BLaER1 treated with 17β-estradiol and CSF1 and Interleukin-3, amounts not matched to agents 10 nM and 100 nM (cell line): ENCODE measurements at regions not wholly inside any gene's neighbourhood (a gene's known extent, or its start where the extent isn't known, plus 50 kb on each side); places are given as distances from the start of the nearest gene placed in this dataset.
A peak's percentile ranks its signal among the peaks of the same experiment; 100 is the strongest.

Experiments
- H3K27ac ChIP-seq, 11 experiments: shearing (Covaris generic); formaldehyde crosslinking; 2 replicates each; pipeline ENCODE4 v1.8.1; 2022
- H3K27me3 ChIP-seq, 11 experiments: shearing (Covaris generic); formaldehyde crosslinking; 2 replicates each; pipeline ENCODE4 v1.8.1; 2022
- H3K36me3 ChIP-seq, 11 experiments: shearing (Covaris generic); formaldehyde crosslinking; 2 replicates each; pipeline ENCODE4 v1.8.1; 2022
- H3K4me1 ChIP-seq, 10 experiments: shearing (Covaris generic); formaldehyde crosslinking; 2 replicates each; pipeline ENCODE4 v1.8.1; 2022
- H3K4me2 ChIP-seq, 11 experiments: shearing (Covaris generic); formaldehyde crosslinking; 2 replicates each; pipeline ENCODE4 v1.8.1; 2022
- H3K4me3 ChIP-seq, 10 experiments: shearing (Covaris generic); formaldehyde crosslinking; 2 replicates each; pipeline ENCODE4 v1.8.1; 2022
- H3K9ac ChIP-seq, 11 experiments: shearing (Covaris generic); formaldehyde crosslinking; 2 replicates each; pipeline ENCODE4 v1.8.1; 2022
- H3K9me3 ChIP-seq, 11 experiments: shearing (Covaris generic); formaldehyde crosslinking; replicated peaks in 1 of 11; 2 replicates each; pipeline ENCODE4 v1.8.1; 2022
- H4K20me1 ChIP-seq, 11 experiments: shearing (Covaris generic); formaldehyde crosslinking; 2 replicates each; pipeline ENCODE4 v1.8.1; 2022
- Cebpa-rat ChIP-seq, 11 experiments: shearing (Covaris generic); IDR thresholded peaks; 2 replicates each; pipeline ENCODE4 v1.8.1; 2022

- H3K9ac ChIP-seq = no peak overlapping the region
- H3K27me3 ChIP-seq = no peaks in the 10 kb centered on the region
- H3K27ac ChIP-seq = no peak overlapping the region
- no peaks in the 10 kb centered on the region for H3K9me3 ChIP-seq
- H3K4me3 ChIP-seq = no peak overlapping the region
- no peaks in the 10 kb centered on the region for H3K4me1 ChIP-seq
- no peak overlapping the region for H3K4me2 ChIP-seq
- H4K20me1 ChIP-seq = no peaks in the 10 kb centered on the region
- H3K36me3 ChIP-seq = no peaks in the 10 kb centered on the region
- no peak for TF ChIP-seq Cebpa-rat (IDR thresholded peaks at IDR 0.05)
Measured at GRCh38 chr18:75904416-75904815, 476.9 kb upstream of the SMIM21 start.

DNA sequence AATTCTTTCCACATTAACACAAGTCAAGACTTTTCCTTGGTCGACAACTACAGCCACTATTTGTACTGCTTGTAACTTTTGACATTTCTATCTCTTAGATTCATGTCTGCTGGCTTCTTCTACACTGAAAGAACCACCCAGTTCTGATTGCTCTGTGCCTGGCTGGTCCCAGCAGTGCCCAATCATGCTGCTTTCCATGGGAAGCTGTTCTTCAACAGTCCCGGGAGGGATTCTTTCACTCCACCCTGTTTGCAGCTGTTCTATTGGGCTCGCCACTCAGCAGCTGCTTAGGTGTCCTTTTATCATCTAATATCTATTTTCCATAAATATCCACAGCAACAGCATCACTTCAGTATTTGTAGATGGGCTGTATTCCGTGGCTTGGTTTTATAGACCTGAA is 471.1 kb upstream of the SMIM21 start:
- H3K4me1 ChIP-seq = no peaks in the 10 kb centered on the region
- no peaks in the 10 kb centered on the region for H3K36me3 ChIP-seq
- TF ChIP-seq Cebpa-rat (IDR thresholded peaks at IDR 0.05) = no peak
- H3K4me3 ChIP-seq = no peak overlapping the region
- H3K9me3 ChIP-seq = no peaks in the 10 kb centered on the region
- H3K27ac ChIP-seq = no peak overlapping the region
- no peaks in the 10 kb centered on the region for H3K27me3 ChIP-seq
- no peak overlapping the region for H3K9ac ChIP-seq
- H4K20me1 ChIP-seq = no peaks in the 10 kb centered on the region
- H3K4me2 ChIP-seq = no peak overlapping the region

DNA sequence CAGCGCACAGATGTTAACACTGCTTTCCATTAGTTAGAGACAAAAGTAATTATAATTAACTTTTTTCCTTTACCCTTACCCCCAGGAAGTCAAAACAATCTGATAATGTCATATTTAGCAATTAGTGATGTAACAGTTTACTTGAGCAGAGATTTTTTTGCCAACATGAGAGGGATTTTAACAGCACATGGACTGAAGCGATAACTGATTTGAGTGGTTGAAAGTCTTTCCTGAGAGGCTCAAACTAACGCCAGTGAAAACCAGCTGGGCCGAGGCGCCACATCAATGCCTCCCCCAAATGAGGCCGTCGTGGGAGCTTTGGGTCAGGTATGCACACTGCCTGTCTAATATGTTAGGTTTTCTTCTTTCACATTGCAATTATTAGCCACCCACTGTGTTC is 469.9 kb upstream of the SMIM21 start:
- H3K36me3 ChIP-seq = no peaks in the 10 kb centered on the region
- H3K4me1 ChIP-seq = no peaks in the 10 kb centered on the region
- no peak for TF ChIP-seq Cebpa-rat (IDR thresholded peaks at IDR 0.05)
- no peak overlapping the region for H3K27ac ChIP-seq
- H4K20me1 ChIP-seq = no peaks in the 10 kb centered on the region
- H3K9ac ChIP-seq = no peak overlapping the region
- no peak overlapping the region for H3K4me2 ChIP-seq
- no peak overlapping the region for H3K4me3 ChIP-seq
- H3K9me3 ChIP-seq = no peaks in the 10 kb centered on the region
- no peaks in the 10 kb centered on the region for H3K27me3 ChIP-seq

- H3K4me3 ChIP-seq = no peak overlapping the region
- TF ChIP-seq Cebpa-rat (IDR thresholded peaks at IDR 0.05) = no peak
Measured at GRCh38 chr18:75896865-75897264, 469.4 kb upstream of the SMIM21 start.

GRCh38 chr18:75895135-75895534 is 467.6 kb upstream of the SMIM21 start:
- peak in 3 of 11 experiments; percentile 29 to 45 (median 35); a peak in 3 of 22 replicates for TF ChIP-seq Cebpa-rat (IDR thresholded peaks at IDR 0.05)
- Histone ChIP-seq H3K27ac (no peak overlapping the region), H3K4me3 (no peak overlapping the region), H3K4me2 (no peak overlapping the region), H4K20me1 (no peaks in the 10 kb centered on the region), H3K9ac (no peak overlapping the region), H3K4me1 (no peaks in the 10 kb centered on the region), H3K27me3 (no peaks in the 10 kb centered on the region), H3K9me3 (no peaks in the 10 kb centered on the region), H3K36me3 (no peaks in the 10 kb centered on the region)

More at GRCh38 chr18:75896865-75897264, 469.4 kb upstream of the SMIM21 start:
- no peaks in the 10 kb centered on the region for H3K36me3 ChIP-seq
- no peak overlapping the region for H3K9ac ChIP-seq
- H4K20me1 ChIP-seq = no peaks in the 10 kb centered on the region
- no peaks in the 10 kb centered on the region for H3K27me3 ChIP-seq
- no peaks in the 10 kb centered on the region for H3K4me1 ChIP-seq
- no peak overlapping the region for H3K4me2 ChIP-seq
- H3K9me3 ChIP-seq = no peaks in the 10 kb centered on the region
- no peak overlapping the region for H3K27ac ChIP-seq

- no peak overlapping the region for H3K9ac ChIP-seq
- no peaks in the 10 kb centered on the region for H4K20me1 ChIP-seq
- H3K4me3 ChIP-seq = no peak overlapping the region
- no peaks in the 10 kb centered on the region for H3K4me1 ChIP-seq
- no peak overlapping the region for H3K4me2 ChIP-seq
- H3K27me3 ChIP-seq = no peaks in the 10 kb centered on the region; a peak in 1 of 22 replicates
- H3K36me3 ChIP-seq = no peaks in the 10 kb centered on the region
- no peak overlapping the region for H3K27ac ChIP-seq
- peak in 2 of 11 experiments; percentile 29 to 32; a peak in 1 of 22 replicates for TF ChIP-seq Cebpa-rat (IDR thresholded peaks at IDR 0.05)
- peaks cover 0 to 8% (median 0%) of the 10 kb centered on the region in 11 experiments; a peak in 5 of 22 replicates for H3K9me3 ChIP-seq
Measured at GRCh38 chr18:75884728-75885127, 457.2 kb upstream of the SMIM21 start.

- H3K4me2 ChIP-seq = no peak overlapping the region
- no peak for TF ChIP-seq Cebpa-rat (IDR thresholded peaks at IDR 0.05)
- H3K27ac ChIP-seq = no peak overlapping the region
- H3K4me3 ChIP-seq = no peak overlapping the region
- H3K4me1 ChIP-seq = no peaks in the 10 kb centered on the region
- H3K9ac ChIP-seq = no peak overlapping the region
- no peaks in the 10 kb centered on the region for H3K36me3 ChIP-seq
- no peaks in the 10 kb centered on the region for H4K20me1 ChIP-seq
- H3K27me3 ChIP-seq = no peaks in the 10 kb centered on the region; a peak in 1 of 22 replicates
- H3K9me3 ChIP-seq = peaks cover 0 to 15% (median 6%) of the 10 kb centered on the region in 11 experiments; a peak in 9 of 22 replicates
Measured at GRCh38 chr18:75880925-75881504, 453.5 kb upstream of the SMIM21 start.

GRCh38 chr18:75880266-75880665 is 452.8 kb upstream of the SMIM21 start:
- no peaks in the 10 kb centered on the region; a peak in 1 of 22 replicates for H3K27me3 ChIP-seq
- H3K9me3 ChIP-seq = peaks cover 0 to 15% (median 6%) of the 10 kb centered on the region in 11 experiments; a peak in 9 of 22 replicates
- H4K20me1 ChIP-seq = no peaks in the 10 kb centered on the region
- H3K4me3 ChIP-seq = no peak overlapping the region
- no peaks in the 10 kb centered on the region for H3K36me3 ChIP-seq
- TF ChIP-seq Cebpa-rat (IDR thresholded peaks at IDR 0.05) = no peak
- no peak overlapping the region for H3K4me2 ChIP-seq
- H3K27ac ChIP-seq = no peak overlapping the region
- no peaks in the 10 kb centered on the region for H3K4me1 ChIP-seq
- no peak overlapping the region for H3K9ac ChIP-seq

DNA sequence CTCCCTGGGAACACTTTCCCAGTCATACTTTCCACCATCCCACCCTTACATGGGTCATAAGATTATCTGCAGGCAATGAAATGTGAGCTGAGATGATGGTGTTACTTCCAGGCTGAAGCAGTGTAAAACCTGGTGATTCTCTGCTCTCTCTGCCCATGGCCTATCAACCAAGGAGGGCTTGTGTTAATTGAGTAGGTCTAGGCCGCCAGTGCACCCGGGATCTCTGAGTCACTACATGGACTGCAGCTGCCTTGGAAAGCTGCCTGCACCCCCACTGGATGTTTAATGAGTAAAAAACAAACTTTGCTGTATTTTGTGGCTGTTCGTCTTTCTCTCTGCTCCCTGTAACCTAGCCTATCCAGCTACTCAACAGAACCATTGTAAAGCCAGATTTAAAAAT is 451.7 kb upstream of the SMIM21 start:
- no peaks in the 10 kb centered on the region for H3K36me3 ChIP-seq
- peaks cover 0 to 14% (median 6%) of the 10 kb centered on the region in 11 experiments; a peak in 9 of 22 replicates for H3K9me3 ChIP-seq
- no peak overlapping the region for H3K9ac ChIP-seq
- H4K20me1 ChIP-seq = no peaks in the 10 kb centered on the region
- no peaks in the 10 kb centered on the region for H3K4me1 ChIP-seq
- no peak overlapping the region for H3K4me2 ChIP-seq
- no peak for TF ChIP-seq Cebpa-rat (IDR thresholded peaks at IDR 0.05)
- H3K27ac ChIP-seq = no peak overlapping the region
- H3K27me3 ChIP-seq = no peaks in the 10 kb centered on the region; a peak in 1 of 22 replicates
- no peak overlapping the region for H3K4me3 ChIP-seq

GRCh38 chr18:75875559-75875958 is 448.1 kb upstream of the SMIM21 start:
- no peaks in the 10 kb centered on the region for H3K4me1 ChIP-seq
- H3K27me3 ChIP-seq = no peaks in the 10 kb centered on the region
- H3K36me3 ChIP-seq = no peaks in the 10 kb centered on the region
- no peak overlapping the region for H3K4me2 ChIP-seq
- H3K27ac ChIP-seq = no peak overlapping the region
- no peaks in the 10 kb centered on the region for H4K20me1 ChIP-seq
- peaks cover 0 to 14% (median 0%) of the 10 kb centered on the region in 11 experiments; a peak in 8 of 22 replicates for H3K9me3 ChIP-seq
- TF ChIP-seq Cebpa-rat (IDR thresholded peaks at IDR 0.05) = no peak
- no peak overlapping the region for H3K4me3 ChIP-seq
- H3K9ac ChIP-seq = no peak overlapping the region
